ENCODE measurements at regions not wholly inside any gene's neighbourhood (a gene's known extent, or its start where the extent isn't known, plus 50 kb on each side); places are given as distances from the start of the nearest gene placed in this dataset.

- DNase-seq (no peak), ATAC-seq (ENCODE audit: low read depth) (no peak)
- no peak overlapping the region for H3K27ac Mint-ChIP-seq
- intact Hi-C loops (cut with micrococcal nuclease), result no loop called here
- H3K4me3 Mint-ChIP-seq, result no peak overlapping the region
- POLR2A ChIA-PET, result no interaction called here
- H3K27me3 Mint-ChIP-seq, result no peaks in the 10 kb centered on the region
- no peaks in the 10 kb centered on the region for H3K36me3 Mint-ChIP-seq (ENCODE audit: low read depth)
- H3K9me3 Mint-ChIP-seq, result no peaks in the 10 kb centered on the region
- CTCF ChIA-PET, result no interaction called here
- TF ChIP-seq, protein P1, sequence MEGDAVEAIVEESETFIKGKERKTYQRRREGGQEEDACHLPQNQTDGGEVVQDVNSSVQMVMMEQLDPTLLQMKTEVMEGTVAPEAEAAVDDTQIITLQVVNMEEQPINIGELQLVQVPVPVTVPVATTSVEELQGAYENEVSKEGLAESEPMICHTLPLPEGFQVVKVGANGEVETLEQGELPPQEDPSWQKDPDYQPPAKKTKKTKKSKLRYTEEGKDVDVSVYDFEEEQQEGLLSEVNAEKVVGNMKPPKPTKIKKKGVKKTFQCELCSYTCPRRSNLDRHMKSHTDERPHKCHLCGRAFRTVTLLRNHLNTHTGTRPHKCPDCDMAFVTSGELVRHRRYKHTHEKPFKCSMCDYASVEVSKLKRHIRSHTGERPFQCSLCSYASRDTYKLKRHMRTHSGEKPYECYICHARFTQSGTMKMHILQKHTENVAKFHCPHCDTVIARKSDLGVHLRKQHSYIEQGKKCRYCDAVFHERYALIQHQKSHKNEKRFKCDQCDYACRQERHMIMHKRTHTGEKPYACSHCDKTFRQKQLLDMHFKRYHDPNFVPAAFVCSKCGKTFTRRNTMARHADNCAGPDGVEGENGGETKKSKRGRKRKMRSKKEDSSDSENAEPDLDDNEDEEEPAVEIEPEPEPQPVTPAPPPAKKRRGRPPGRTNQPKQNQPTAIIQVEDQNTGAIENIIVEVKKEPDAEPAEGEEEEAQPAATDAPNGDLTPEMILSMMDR (IDR thresholded peaks at IDR 0.05), result no peak
- no peaks in the 10 kb centered on the region for H3K4me1 Mint-ChIP-seq
Measured at GRCh38 chr2:156145976-156146375, 186.5 kb downstream of the NR4A2 start.

DNA sequence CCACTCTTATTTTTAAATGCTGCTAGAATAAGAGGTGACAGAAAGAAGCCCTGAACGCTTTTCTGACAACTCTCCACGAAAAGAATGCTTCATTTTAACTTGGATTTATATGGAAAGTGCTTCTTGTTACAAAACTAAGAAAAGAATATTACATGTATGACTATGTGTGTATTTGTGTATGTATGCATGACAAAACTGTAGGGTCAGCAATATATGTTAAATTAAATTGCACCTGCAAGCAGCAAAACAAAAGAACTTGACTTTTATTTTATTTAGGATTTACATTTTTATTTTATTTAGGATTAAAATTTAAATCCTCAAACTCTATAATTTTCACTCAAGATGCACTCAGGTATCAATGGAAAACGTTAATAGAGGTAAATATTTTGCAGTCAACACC lies 187.1 kb downstream of the NR4A2 start:
- no peak overlapping the region for H3K27ac Mint-ChIP-seq
- H3K27me3 Mint-ChIP-seq, result no peaks in the 10 kb centered on the region
- CTCF ChIA-PET, result no interaction called here
- H3K9me3 Mint-ChIP-seq, result no peaks in the 10 kb centered on the region
- intact Hi-C loops (cut with micrococcal nuclease), result no loop called here
- DNase-seq (no peak), ATAC-seq (ENCODE audit: low read depth) (no peak)
- POLR2A ChIA-PET, result no interaction called here
- H3K4me1 Mint-ChIP-seq, result no peaks in the 10 kb centered on the region
- H3K4me3 Mint-ChIP-seq, result no peak overlapping the region
- TF ChIP-seq, protein P1 (IDR thresholded peaks at IDR 0.05), result no peak
- H3K36me3 Mint-ChIP-seq (ENCODE audit: low read depth), result no peaks in the 10 kb centered on the region

- Mint-ChIP-seq H3K27ac (no peak overlapping the region), H3K9me3 (no peaks in the 10 kb centered on the region), H3K4me3 (no peak overlapping the region), H3K36me3 (ENCODE audit: low read depth) (no peaks in the 10 kb centered on the region), H3K4me1 (no peaks in the 10 kb centered on the region), H3K27me3 (no peaks in the 10 kb centered on the region)
- DNase-seq (no peak), ATAC-seq (ENCODE audit: low read depth) (no peak)
- CTCF ChIA-PET, result no interaction called here
- POLR2A ChIA-PET, result no interaction called here
- TF ChIP-seq, protein P1 (IDR thresholded peaks at IDR 0.05), result no peak
- intact Hi-C loops (cut with micrococcal nuclease), result no loop called here
Measured at GRCh38 chr2:156136566-156136965, 196.0 kb downstream of the NR4A2 start.

- Mint-ChIP-seq H3K36me3 (ENCODE audit: low read depth) (no peaks in the 10 kb centered on the region), H3K9me3 (no peaks in the 10 kb centered on the region), H3K4me1 (no peaks in the 10 kb centered on the region), H3K27me3 (no peaks in the 10 kb centered on the region), H3K27ac (no peak overlapping the region), H3K4me3 (no peak overlapping the region)
- TF ChIP-seq, protein P1 (IDR thresholded peaks at IDR 0.05), result no peak
- intact Hi-C loops (cut with micrococcal nuclease), result no loop called here
- CTCF ChIA-PET, result no interaction called here
- ATAC-seq (ENCODE audit: low read depth) (no peak), DNase-seq (no peak)
- POLR2A ChIA-PET, result no interaction called here
Measured at GRCh38 chr2:156134887-156135286, 197.6 kb downstream of the NR4A2 start.

DNA sequence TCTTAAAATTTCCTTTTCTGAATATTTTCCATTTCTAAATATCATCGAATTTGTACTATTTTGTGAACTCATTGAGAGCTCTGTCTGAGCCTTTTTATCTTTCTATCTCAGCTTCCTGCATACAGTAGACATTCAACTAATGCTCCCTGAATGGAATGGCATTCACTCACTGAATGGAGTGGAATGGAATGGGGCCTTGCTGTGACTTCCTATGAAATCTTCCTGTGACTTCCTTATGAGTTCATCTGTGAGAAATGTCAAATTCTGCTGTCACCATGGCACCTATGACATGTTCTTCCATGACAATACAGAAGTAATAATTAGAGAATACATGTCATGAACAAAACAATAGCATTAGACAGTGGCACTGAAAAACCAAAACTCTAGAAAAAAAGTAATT lies 199.6 kb downstream of the NR4A2 start:
- no peak for DNase-seq
- H3K9me3 Mint-ChIP-seq, result no peaks in the 10 kb centered on the region
- no peaks in the 10 kb centered on the region for H3K4me1 Mint-ChIP-seq
- POLR2A ChIA-PET, result no interaction called here
- ATAC-seq (ENCODE audit: low read depth), result no peak
- CTCF ChIA-PET, result no interaction called here
- H3K4me3 Mint-ChIP-seq, result no peak overlapping the region
- intact Hi-C loops (cut with micrococcal nuclease), result no loop called here
- no peaks in the 10 kb centered on the region for H3K27me3 Mint-ChIP-seq
- TF ChIP-seq, protein P1 (IDR thresholded peaks at IDR 0.05), result no peak
- H3K27ac Mint-ChIP-seq, result no peak overlapping the region
- H3K36me3 Mint-ChIP-seq (ENCODE audit: low read depth), result no peaks in the 10 kb centered on the region

All from activated B cell treated with CpG ODN at 0.5 μM for 24 hours (primary cell).